GM12878 (cell line): ENCODE measurements at regions not wholly inside any gene's neighbourhood (a gene's known extent, or its start where the extent isn't known, plus 50 kb on each side); places are given as distances from the start of the nearest gene placed in this dataset.

Experiments used
- ATAC-seq: fragments of 200-7000 bp; cut with Tn5 transposase; 3 replicates; pipeline ENCODE4 v1.9.1; 2020; ENCODE audit warnings: mild to moderate bottlenecking, moderate library complexity
- BruUV-seq: library from RNA; stranded (reverse); fragments of 400-500 nt; replicated peaks from 2 replicates; lab custom pipeline; 2021; lab: Mats Ljungman, UMichigan
- CTCF ChIA-PET: fragments of 300-600 bp; sonication (Branson Sonifier 250); formaldehyde crosslinking; extraction: SDS; loops from one replicate; lab custom pipeline; 2021; ENCODE audit warnings: inconsistent platforms; lab: Yijun Ruan, JAX
- POLR2A ChIA-PET: fragments of 350-600 bp; formaldehyde crosslinking; extraction: SDS; loops from one replicate; lab custom pipeline; 2021; ENCODE audit warnings: inconsistent platforms; lab: Charles Lee
- RAD21 ChIA-PET: fragments of 300-600 bp; sonication (Branson Sonifier 250); formaldehyde crosslinking; loops from one replicate; lab custom pipeline; 2023; ENCODE audit warnings: antibody characterized with exemption; ENCODE audit not compliant: unreplicated experiment; lab: Charles Lee
- SMC1A ChIA-PET: fragments of 300-600 bp; sonication (Branson Sonifier 250); formaldehyde crosslinking; loops from one replicate; lab custom pipeline; 2023; ENCODE audit not compliant: unreplicated experiment, uncharacterized antibody; lab: Charles Lee
- DNase-seq: peaks from one replicate; pipeline ENCODE4 v3.0.0-alpha.2; 2011; ENCODE audit warnings: low read depth, low spot score
- FAIRE-seq: peaks from 3 replicates; lab custom pipeline; 2011; peaks lifted over from hg19 to GRCh38; lab: Jason Lieb, UNC
- H2AFZ ChIP-seq: 2 replicates; pipeline ENCODE4 v1.6.0; 2011; ENCODE audit warnings: low read depth, low read length, control low read depth; ENCODE audit not compliant: control insufficient read depth
- H3K27ac ChIP-seq: 2 replicates; pipeline ENCODE4 v1.5.1; 2011; ENCODE audit warnings: control low read depth; ENCODE audit not compliant: control insufficient read depth, insufficient read depth
- H3K27me3 ChIP-seq, 2 experiments: replicated peaks in 1 of 2; 2 replicates each; pipeline versions ENCODE4 v1.6.0 to v1.6.1; 2011; ENCODE audit warnings: low read length in 1 of 2; ENCODE audit not compliant: control insufficient read depth in 2 of 2, insufficient read depth in 2 of 2
- H3K36me3 ChIP-seq, 2 experiments: 2 replicates each; pipeline ENCODE4 v1.5.1; 2011; ENCODE audit warnings: low read length in 1 of 2; ENCODE audit not compliant: control insufficient read depth in 2 of 2, insufficient read depth in 2 of 2
- H3K4me1 ChIP-seq: 2 replicates; pipeline ENCODE4 v1.6.1; 2011; ENCODE audit warnings: mild to moderate bottlenecking, low read length, moderate library complexity, mixed read lengths; ENCODE audit not compliant: control insufficient read depth, insufficient read depth
- H3K4me2 ChIP-seq: 2 replicates; pipeline ENCODE4 v1.6.0; 2011; ENCODE audit warnings: control low read depth; ENCODE audit not compliant: control insufficient read depth, insufficient read depth
- H3K4me3 ChIP-seq: fragments of 200-600 bp; sonication (generic); 2 replicates; pipeline ENCODE4 v1.5.1; 2016
- H3K79me2 ChIP-seq: 2 replicates; pipeline ENCODE4 v1.6.0; 2011; ENCODE audit warnings: low read length; ENCODE audit not compliant: control insufficient read depth, insufficient read depth
- H3K9ac ChIP-seq: 2 replicates; pipeline ENCODE4 v1.8.0; 2011; ENCODE audit warnings: low read length, control low read depth, mixed read lengths; ENCODE audit not compliant: control insufficient read depth, insufficient read depth
- H3K9me3 ChIP-seq: replicated peaks from 3 replicates; pipeline ENCODE4 v1.5.1; 2011; ENCODE audit warnings: mild to moderate bottlenecking, low read length; ENCODE audit not compliant: control insufficient read depth, insufficient read depth
- H4K20me1 ChIP-seq: 2 replicates; pipeline ENCODE4 v1.6.0; 2011; ENCODE audit not compliant: control insufficient read depth, insufficient read depth
- CBX5 ChIP-seq: sonication (generic); IDR thresholded peaks from 2 replicates; pipeline ENCODE4 v1.6.1; 2016; ENCODE audit warnings: low read depth, moderate library complexity, mild to moderate bottlenecking, inconsistent platforms
- GABPA ChIP-seq: IDR thresholded peaks from 2 replicates; pipeline ENCODE4 v1.6.1; 2014; ENCODE audit warnings: antibody characterized with exemption, low read depth, mild to moderate bottlenecking, inconsistent platforms
- HDGF ChIP-seq: fragments of 450-650 bp; IDR thresholded peaks from 2 replicates; pipeline ENCODE4 v1.6.1; 2016; ENCODE audit warnings: antibody characterized with exemption
- RELA ChIP-seq: fragments of 450-650 bp; IDR thresholded peaks from 2 replicates; pipeline ENCODE4 v1.8.0; 2014; ENCODE audit warnings: borderline replicate concordance; ENCODE audit not compliant: partially characterized antibody
- STAT1 ChIP-seq: fragments of 450-650 bp; conservative IDR thresholded peaks from 2 replicates; pipeline ENCODE4 v1.6.1; 2014; ENCODE audit warnings: antibody characterized with exemption, mild to moderate bottlenecking
- WGBS: methylation state at CpG from one replicate; pipeline ENCODE4 v1.1.6; 2016; ENCODE audit warnings: low lambda C conversion rate; ENCODE audit not compliant: insufficient replicate concordance, insufficient coverage; ENCODE audit errors: missing lambda C conversion rate; 5-methylcytosine and 5-hydroxymethylcytosine counted together
- in situ Hi-C: fragments of 300-500 bp; cut with MboI; formaldehyde crosslinking; loops from 9 replicates; pipeline ENCODE4 v1.14.3; 2018; ENCODE audit warnings: mixed read lengths
- intact Hi-C: fragments of 100-400 bp; cut with micrococcal nuclease; formaldehyde crosslinking; loops from one replicate; pipeline ENCODE4 v1.14.2; 2022; ENCODE audit not compliant: unreplicated experiment
- TF ChIP-seq, protein P1 (sequence below): fragments of 450-650 bp; formaldehyde crosslinking; IDR thresholded peaks from 2 replicates; pipeline ENCODE4 v1.4.0; 2020; ENCODE audit warnings: mild to moderate bottlenecking, moderate library complexity

GRCh38 chr4:23483320-23483960 is 406.4 kb downstream of the PPARGC1A start (continued):
- no peak for TF ChIP-seq CBX5

DNA sequence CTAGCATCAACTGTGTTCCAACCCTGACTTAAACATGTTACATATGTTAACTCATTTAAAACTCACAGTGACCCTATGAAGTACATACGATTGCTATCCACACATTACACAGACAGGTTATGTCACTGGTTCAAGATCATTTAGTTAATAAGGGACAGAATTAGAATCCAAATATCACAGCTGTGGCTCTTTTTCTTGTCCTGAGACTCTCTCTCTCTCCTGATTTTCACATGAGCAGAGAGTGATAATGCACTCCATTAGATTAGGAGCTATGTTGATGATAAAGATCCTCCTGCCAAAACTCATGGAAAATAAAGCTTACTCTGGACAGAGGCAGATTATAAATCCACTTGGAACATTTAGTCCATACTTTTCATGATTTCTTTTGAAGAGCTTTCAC is 408.3 kb downstream of the PPARGC1A start:
- intact Hi-C loops (no loop called here), in situ Hi-C loops (no loop called here)
- BruUV-seq = no TSS peak
- ATAC-seq (no peak), FAIRE-seq (no peak), DNase-seq (no peak)
- no peaks in the 10 kb centered on the region for H4K20me1 ChIP-seq
- WGBS = 0% methylated on average over 1 of the region's 1 CpG
- no peak overlapping the region for H3K4me3 ChIP-seq
- ChIA-PET POLR2A (no interaction called here), RAD21 (no interaction called here), CTCF (no interaction called here), SMC1A (interaction anchor here (1.4 kb wide), 1 partner anchor 28 kb away, joined by 3 read pairs; no protein-coding TSS in a partner anchor)
- no peak overlapping the region for H3K27ac ChIP-seq
- no peaks in the 10 kb centered on the region for H3K36me3 ChIP-seq
- no peaks in the 10 kb centered on the region for H3K9me3 ChIP-seq
- no peak overlapping the region for H2AFZ ChIP-seq
- no peaks in the 10 kb centered on the region for H3K79me2 ChIP-seq
- TF ChIP-seq HDGF (no peak), GABPA (no peak)
- no peak overlapping the region for H3K9ac ChIP-seq
- no peak overlapping the region for H3K4me2 ChIP-seq
- no peaks in the 10 kb centered on the region for H3K4me1 ChIP-seq
- no peaks in the 10 kb centered on the region for H3K27me3 ChIP-seq

DNA sequence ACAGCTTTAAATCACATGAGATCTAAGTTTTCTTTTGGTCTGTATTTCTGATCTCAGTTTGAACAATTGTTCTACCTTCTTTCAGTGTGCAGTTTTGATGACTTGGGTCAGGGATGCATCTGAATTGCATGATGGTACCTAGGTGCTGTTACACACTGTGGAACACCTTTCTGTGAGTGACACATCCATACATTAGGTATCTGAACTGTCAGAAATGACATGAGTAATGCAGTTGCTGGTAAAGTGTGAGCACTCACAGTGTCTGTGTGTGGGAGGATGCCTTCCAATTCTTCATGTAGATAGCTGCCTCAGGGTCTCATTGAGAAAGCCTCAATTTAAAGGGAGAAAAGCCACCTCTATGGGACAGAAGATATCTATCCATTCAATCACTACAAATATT is 411.9 kb downstream of the PPARGC1A start:
- SMC1A ChIA-PET = no interaction called here
- intact Hi-C loops (no loop called here), in situ Hi-C loops (no loop called here)
- H3K4me1 ChIP-seq = no peaks in the 10 kb centered on the region
- no peaks in the 10 kb centered on the region for H3K36me3 ChIP-seq
- H3K4me2 ChIP-seq = no peak overlapping the region
- DNase-seq = no peak
- BruUV-seq = no TSS peak
- H4K20me1 ChIP-seq = no peaks in the 10 kb centered on the region
- RAD21 ChIA-PET = no interaction called here
- H3K4me3 ChIP-seq = no peak overlapping the region
- no peak for FAIRE-seq
- CTCF ChIA-PET = interaction anchor here (0.5 kb wide), 1 partner anchor 24 kb away, joined by 3 read pairs; no protein-coding TSS in a partner anchor
- no peaks in the 10 kb centered on the region for H3K27me3 ChIP-seq
- no peaks in the 10 kb centered on the region for H3K9me3 ChIP-seq
- TF ChIP-seq RELA (no peak), STAT1 (no peak)
- TF ChIP-seq, protein P1, sequence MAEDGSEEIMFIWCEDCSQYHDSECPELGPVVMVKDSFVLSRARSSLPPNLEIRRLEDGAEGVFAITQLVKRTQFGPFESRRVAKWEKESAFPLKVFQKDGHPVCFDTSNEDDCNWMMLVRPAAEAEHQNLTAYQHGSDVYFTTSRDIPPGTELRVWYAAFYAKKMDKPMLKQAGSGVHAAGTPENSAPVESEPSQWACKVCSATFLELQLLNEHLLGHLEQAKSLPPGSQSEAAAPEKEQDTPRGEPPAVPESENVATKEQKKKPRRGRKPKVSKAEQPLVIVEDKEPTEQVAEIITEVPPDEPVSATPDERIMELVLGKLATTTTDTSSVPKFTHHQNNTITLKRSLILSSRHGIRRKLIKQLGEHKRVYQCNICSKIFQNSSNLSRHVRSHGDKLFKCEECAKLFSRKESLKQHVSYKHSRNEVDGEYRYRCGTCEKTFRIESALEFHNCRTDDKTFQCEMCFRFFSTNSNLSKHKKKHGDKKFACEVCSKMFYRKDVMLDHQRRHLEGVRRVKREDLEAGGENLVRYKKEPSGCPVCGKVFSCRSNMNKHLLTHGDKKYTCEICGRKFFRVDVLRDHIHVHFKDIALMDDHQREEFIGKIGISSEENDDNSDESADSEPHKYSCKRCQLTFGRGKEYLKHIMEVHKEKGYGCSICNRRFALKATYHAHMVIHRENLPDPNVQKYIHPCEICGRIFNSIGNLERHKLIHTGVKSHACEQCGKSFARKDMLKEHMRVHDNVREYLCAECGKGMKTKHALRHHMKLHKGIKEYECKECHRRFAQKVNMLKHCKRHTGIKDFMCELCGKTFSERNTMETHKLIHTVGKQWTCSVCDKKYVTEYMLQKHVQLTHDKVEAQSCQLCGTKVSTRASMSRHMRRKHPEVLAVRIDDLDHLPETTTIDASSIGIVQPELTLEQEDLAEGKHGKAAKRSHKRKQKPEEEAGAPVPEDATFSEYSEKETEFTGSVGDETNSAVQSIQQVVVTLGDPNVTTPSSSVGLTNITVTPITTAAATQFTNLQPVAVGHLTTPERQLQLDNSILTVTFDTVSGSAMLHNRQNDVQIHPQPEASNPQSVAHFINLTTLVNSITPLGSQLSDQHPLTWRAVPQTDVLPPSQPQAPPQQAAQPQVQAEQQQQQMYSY (CRISPR knock-in tag) = no peak
- H3K79me2 ChIP-seq = no peaks in the 10 kb centered on the region
- POLR2A ChIA-PET = no interaction called here
- ATAC-seq = no peak
- H3K27ac ChIP-seq = no peak overlapping the region
- no peak overlapping the region for H3K9ac ChIP-seq
- no peak overlapping the region for H2AFZ ChIP-seq
